PFSK-1 (cell line): ENCODE measurements at regions not wholly inside any gene's neighbourhood (a gene's known extent, or its start where the extent isn't known, plus 50 kb on each side); places are given as distances from the start of the nearest gene placed in this dataset.

Experiments
- FOXP2 ChIP-seq: optimal IDR thresholded peaks from 2 replicates; pipeline ENCODE3; 2011; ENCODE audit warnings: borderline replicate concordance, control low read depth, inconsistent platforms; ENCODE audit not compliant: insufficient read depth; ENCODE audit errors: extremely low read length, extremely low read depth
- POLR2AphosphoS5 ChIP-seq: IDR thresholded peaks from 2 replicates; pipeline ENCODE4 v1.6.1; 2012; ENCODE audit warnings: low read depth, mild to moderate bottlenecking, control low read depth, low read length, moderate library complexity
- SIN3A ChIP-seq: IDR thresholded peaks from 2 replicates; pipeline ENCODE4 v1.6.1; 2012; ENCODE audit warnings: mild to moderate bottlenecking, low read length, moderate library complexity, borderline replicate concordance; ENCODE audit not compliant: insufficient read depth
- TAF1 ChIP-seq: IDR thresholded peaks from 2 replicates; pipeline ENCODE4 v1.6.1; 2012; ENCODE audit warnings: low read length, control low read depth, borderline replicate concordance; ENCODE audit not compliant: insufficient read depth
- TF ChIP-seq, protein P1 (sequence below), 2 experiments: IDR thresholded peaks; 2 replicates each; pipeline versions ENCODE4 v1.6.1 to v1.8.0; 2011 to 2012; ENCODE audit warnings: low read depth in 2 of 2, low read length in 2 of 2, control low read depth in 1 of 2, inconsistent platforms in 1 of 2, mild to moderate bottlenecking in 1 of 2, moderate library complexity in 1 of 2; ENCODE audit not compliant: insufficient read depth in 1 of 2

DNA sequence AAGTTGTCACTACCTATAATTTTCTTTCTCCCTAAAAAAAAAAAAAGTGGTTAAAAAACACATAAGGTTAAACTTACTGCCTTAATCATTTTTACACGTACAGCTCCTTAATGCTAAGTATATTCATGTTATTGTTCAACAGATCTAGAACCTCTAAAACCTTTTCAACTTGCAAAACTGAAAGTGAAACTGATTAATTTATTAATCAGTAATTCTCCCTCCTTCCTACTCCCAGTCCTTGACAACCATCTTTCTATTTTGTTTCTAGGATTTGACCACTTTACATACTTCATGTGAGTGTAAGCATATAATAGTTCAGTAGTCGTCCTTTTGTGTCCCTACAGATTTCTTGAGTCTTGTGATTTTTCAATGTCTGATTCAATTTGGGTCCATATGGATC, 251.4 kb upstream of the KIF2B start:
- TF ChIP-seq TAF1 (no peak), POLR2AphosphoS5 (no peak), SIN3A (no peak), FOXP2 (no peak)
- TF ChIP-seq, protein P1, sequence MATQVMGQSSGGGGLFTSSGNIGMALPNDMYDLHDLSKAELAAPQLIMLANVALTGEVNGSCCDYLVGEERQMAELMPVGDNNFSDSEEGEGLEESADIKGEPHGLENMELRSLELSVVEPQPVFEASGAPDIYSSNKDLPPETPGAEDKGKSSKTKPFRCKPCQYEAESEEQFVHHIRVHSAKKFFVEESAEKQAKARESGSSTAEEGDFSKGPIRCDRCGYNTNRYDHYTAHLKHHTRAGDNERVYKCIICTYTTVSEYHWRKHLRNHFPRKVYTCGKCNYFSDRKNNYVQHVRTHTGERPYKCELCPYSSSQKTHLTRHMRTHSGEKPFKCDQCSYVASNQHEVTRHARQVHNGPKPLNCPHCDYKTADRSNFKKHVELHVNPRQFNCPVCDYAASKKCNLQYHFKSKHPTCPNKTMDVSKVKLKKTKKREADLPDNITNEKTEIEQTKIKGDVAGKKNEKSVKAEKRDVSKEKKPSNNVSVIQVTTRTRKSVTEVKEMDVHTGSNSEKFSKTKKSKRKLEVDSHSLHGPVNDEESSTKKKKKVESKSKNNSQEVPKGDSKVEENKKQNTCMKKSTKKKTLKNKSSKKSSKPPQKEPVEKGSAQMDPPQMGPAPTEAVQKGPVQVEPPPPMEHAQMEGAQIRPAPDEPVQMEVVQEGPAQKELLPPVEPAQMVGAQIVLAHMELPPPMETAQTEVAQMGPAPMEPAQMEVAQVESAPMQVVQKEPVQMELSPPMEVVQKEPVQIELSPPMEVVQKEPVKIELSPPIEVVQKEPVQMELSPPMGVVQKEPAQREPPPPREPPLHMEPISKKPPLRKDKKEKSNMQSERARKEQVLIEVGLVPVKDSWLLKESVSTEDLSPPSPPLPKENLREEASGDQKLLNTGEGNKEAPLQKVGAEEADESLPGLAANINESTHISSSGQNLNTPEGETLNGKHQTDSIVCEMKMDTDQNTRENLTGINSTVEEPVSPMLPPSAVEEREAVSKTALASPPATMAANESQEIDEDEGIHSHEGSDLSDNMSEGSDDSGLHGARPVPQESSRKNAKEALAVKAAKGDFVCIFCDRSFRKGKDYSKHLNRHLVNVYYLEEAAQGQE (IDR thresholded peaks at IDR 0.05; ENCODE audit: insufficient read depth in 1 of 2, low read depth in 2 of 2, low read length in 2 of 2) = no peak
